NCI-H82 treated with DMSO at 0.1 percent for 48 hours (cell line): ENCODE measurements at regions not wholly inside any gene's neighbourhood (a gene's known extent, or its start where the extent isn't known, plus 50 kb on each side); places are given as distances from the start of the nearest gene placed in this dataset.

ENCODE experiments used
- DNase-seq: peaks from one replicate; lab custom pipeline; 2025; ENCODE audit not compliant: unreplicated experiment; lab: John Stamatoyannopoulos, UW

- no peak for DNase-seq
Measured at GRCh38 chr12:77504466-77504865, 326.2 kb upstream of the NAV3 start.

- no peak for DNase-seq
Measured at GRCh38 chr12:77500089-77500488, 330.6 kb upstream of the NAV3 start.

GRCh38 chr12:77497647-77498046 lies 333.0 kb upstream of the NAV3 start:
- DNase-seq: no peak

GRCh38 chr12:77496714-77497113 lies 334.0 kb upstream of the NAV3 start:
- DNase-seq: no peak

GRCh38 chr12:77494296-77494695 lies 336.4 kb upstream of the NAV3 start:
- no peak for DNase-seq

- DNase-seq: no peak
Measured at GRCh38 chr12:77493302-77494168, 337.2 kb upstream of the NAV3 start.

GRCh38 chr12:77492536-77492935 lies 338.2 kb upstream of the NAV3 start:
- no peak for DNase-seq

- DNase-seq: no peak
Measured at GRCh38 chr12:77489331-77489970, 341.2 kb upstream of the NAV3 start.

GRCh38 chr12:77488041-77488620 lies 342.6 kb upstream of the NAV3 start:
- DNase-seq: no peak

- no peak for DNase-seq
Measured at GRCh38 chr12:77486872-77487271, 343.8 kb upstream of the NAV3 start.

- DNase-seq: peak; percentile 76
Measured at GRCh38 chr12:77485961-77486854, 344.5 kb upstream of the NAV3 start.

- DNase-seq: no peak
Measured at GRCh38 chr12:77481687-77482086, 349.0 kb upstream of the NAV3 start.

GRCh38 chr12:77477907-77478533 lies 352.7 kb upstream of the NAV3 start:
- DNase-seq: no peak

- no peak for DNase-seq
Measured at GRCh38 chr12:77471801-77472200, 358.9 kb upstream of the NAV3 start.

GRCh38 chr12:77469578-77470333 lies 360.9 kb upstream of the NAV3 start:
- no peak for DNase-seq

- no peak for DNase-seq
Measured at GRCh38 chr12:77442633-77443032, 377.3 kb upstream of the E2F7 start.

- no peak for DNase-seq
Measured at GRCh38 chr12:77439749-77440148, 374.4 kb upstream of the E2F7 start.

GRCh38 chr12:77438644-77439043 lies 373.3 kb upstream of the E2F7 start:
- DNase-seq: no peak

- DNase-seq: no peak
Measured at GRCh38 chr12:77437206-77437605, 371.8 kb upstream of the E2F7 start.
